Uterus (tissue), 3 donors: ENCODE measurements at regions not wholly inside any gene's neighbourhood (a gene's known extent, or its start where the extent isn't known, plus 50 kb on each side); places are given as distances from the start of the nearest gene placed in this dataset.

Experiments
- DNase-seq, 2 donors: peaks; one replicate each; pipeline ENCODE4 v3.0.0-alpha.2; 2019 to 2020
- H3K27ac ChIP-seq, 2 donors: fragments of 200-600 bp; sonication (generic); 1 replicate in 1 of 2; 2 replicates in 1 of 2; pipeline ENCODE4 v1.5.1; 2016 to 2018
- H3K27me3 ChIP-seq, 2 donors: fragments of 200-600 bp; sonication (generic); one replicate each; pipeline ENCODE4 v1.5.1; 2018 to 2019; ENCODE audit warnings: control low read depth in 1 of 2
- H3K36me3 ChIP-seq, 2 donors: fragments of 200-600 bp; sonication (generic); one replicate each; pipeline ENCODE4 v1.5.1; 2019; ENCODE audit warnings: control low read depth in 1 of 2
- H3K4me1 ChIP-seq, 2 donors: fragments of 200-600 bp; sonication (generic); one replicate each; pipeline ENCODE4 v1.5.1; 2018 to 2019; ENCODE audit warnings: control low read depth in 1 of 2
- H3K4me3 ChIP-seq, 2 donors: fragments of 200-600 bp; sonication (generic); 1 replicate in 1 of 2; 2 replicates in 1 of 2; pipeline ENCODE4 v1.5.1; 2018 to 2019; ENCODE audit warnings: mild to moderate bottlenecking in 1 of 2
- H3K9me3 ChIP-seq, 2 donors: fragments of 200-600 bp; sonication (generic); one replicate each; pipeline ENCODE4 v1.5.1; 2019; ENCODE audit warnings: control low read depth in 1 of 2
- CTCF ChIP-seq, 4 experiments: fragments of 200-600 bp in 2 of 4; fragments of 450-650 bp in 2 of 4; sonication (generic) in 2 of 4; IDR thresholded peaks; one replicate each; pipeline ENCODE4 v1.5.1; 2016 to 2019; ENCODE audit warnings: antibody characterized with exemption in 4 of 4, mild to moderate bottlenecking in 2 of 4, moderate library complexity in 1 of 4
- POLR2A ChIP-seq, 2 donors: fragments of 450-650 bp; IDR thresholded peaks; one replicate each; pipeline ENCODE4 v1.6.1; 2016; ENCODE audit warnings: antibody characterized with exemption in 2 of 2, mild to moderate bottlenecking in 1 of 2, moderate library complexity in 1 of 2
- intact Hi-C: fragments of 100-400 bp; cut with DNase I; formaldehyde crosslinking; loops from one replicate; pipeline ENCODE4 v1.15.1; 2023; ENCODE audit warnings: low total_unique reads
- donor health status: DM: yes; HTN: yes; CAD: no.

- Histone ChIP-seq H3K27me3 (peaks cover 0 to 1% of the 10 kb centered on the region in 2 donors), H3K4me3 (no peak overlapping the region), H3K27ac (no peak overlapping the region), H3K9me3 (no peaks in the 10 kb centered on the region), H3K36me3 (no peaks in the 10 kb centered on the region), H3K4me1 (no peaks in the 10 kb centered on the region)
- intact Hi-C loops: no loop called here
- no peak for DNase-seq
- no peak for TF ChIP-seq CTCF (IDR thresholded peaks at IDR 0.05)
- TF ChIP-seq POLR2A (IDR thresholded peaks at IDR 0.05): no peak
Observed at GRCh38 chr15:72982714-72983113, 69.5 kb upstream of the NEO1 start.

GRCh38 chr15:72980661-72981060, 71.6 kb upstream of the NEO1 start:
- Histone ChIP-seq H3K27me3 (no peaks in the 10 kb centered on the region), H3K4me1 (no peaks in the 10 kb centered on the region), H3K36me3 (no peaks in the 10 kb centered on the region), H3K9me3 (no peaks in the 10 kb centered on the region), H3K4me3 (no peak overlapping the region), H3K27ac (no peak overlapping the region)
- DNase-seq: no peak
- no peak for TF ChIP-seq CTCF (IDR thresholded peaks at IDR 0.05)
- no peak for TF ChIP-seq POLR2A (IDR thresholded peaks at IDR 0.05)
- intact Hi-C loops: no loop called here

GRCh38 chr15:72979791-72980190, 72.5 kb upstream of the NEO1 start:
- no peaks in the 10 kb centered on the region for H3K36me3 ChIP-seq
- H3K27ac ChIP-seq: no peak overlapping the region
- DNase-seq: no peak
- intact Hi-C loops: no loop called here
- H3K4me3 ChIP-seq: no peak overlapping the region
- TF ChIP-seq POLR2A (IDR thresholded peaks at IDR 0.05): no peak
- no peak for TF ChIP-seq CTCF (IDR thresholded peaks at IDR 0.05)
- no peaks in the 10 kb centered on the region for H3K27me3 ChIP-seq
- H3K9me3 ChIP-seq: no peaks in the 10 kb centered on the region
- no peaks in the 10 kb centered on the region for H3K4me1 ChIP-seq

GRCh38 chr15:72979308-72979707, 73.0 kb upstream of the NEO1 start:
- no peak for TF ChIP-seq CTCF (IDR thresholded peaks at IDR 0.05)
- no peak for TF ChIP-seq POLR2A (IDR thresholded peaks at IDR 0.05)
- Histone ChIP-seq H3K27me3 (no peaks in the 10 kb centered on the region), H3K36me3 (no peaks in the 10 kb centered on the region), H3K4me3 (no peak overlapping the region), H3K9me3 (no peaks in the 10 kb centered on the region), H3K27ac (no peak overlapping the region), H3K4me1 (no peaks in the 10 kb centered on the region)
- no peak for DNase-seq
- intact Hi-C loops: no loop called here

GRCh38 chr15:72978223-72978622, 74.0 kb upstream of the NEO1 start:
- Histone ChIP-seq H3K4me3 (no peak overlapping the region), H3K27ac (no peak overlapping the region), H3K9me3 (no peaks in the 10 kb centered on the region), H3K4me1 (no peaks in the 10 kb centered on the region), H3K27me3 (no peaks in the 10 kb centered on the region), H3K36me3 (no peaks in the 10 kb centered on the region)
- TF ChIP-seq CTCF (IDR thresholded peaks at IDR 0.05): no peak
- no peak for TF ChIP-seq POLR2A (IDR thresholded peaks at IDR 0.05)
- intact Hi-C loops: no loop called here
- no peak for DNase-seq
